ENCODE measurements at regions not wholly inside any gene's neighbourhood (a gene's known extent, or its start where the extent isn't known, plus 50 kb on each side); places are given as distances from the start of the nearest gene placed in this dataset.

GRCh38 chr7:13656330-13656729, 333.1 kb downstream of the ETV1 start:
- no peak for TF ChIP-seq CTCF (conservative IDR thresholded peaks at IDR 0.05; ENCODE audit: low read depth, low read length)
- no peak for TF ChIP-seq EZH2 (IDR thresholded peaks at IDR 0.05; ENCODE audit: borderline replicate concordance, low read depth, low read length, poor library complexity, severe bottlenecking)
